ENCODE measurements at regions not wholly inside any gene's neighbourhood (a gene's known extent, or its start where the extent isn't known, plus 50 kb on each side); places are given as distances from the start of the nearest gene placed in this dataset.
"Not testable (repeated sequence)": the region's sequence is repeated elsewhere in the genome, so short reads cannot be mapped to it uniquely, and the experiment has no call there.

- DNase-seq (no peak), ATAC-seq (no peak)
- POLR2A ChIA-PET, result no interaction called here
- Mint-ChIP-seq H3K27me3 (ENCODE audit: low read depth) (peaks cover 4% of the 10 kb centered on the region), H3K36me3 (ENCODE audit: low read depth) (no peaks in the 10 kb centered on the region), H3K4me1 (ENCODE audit: low read depth) (no peaks in the 10 kb centered on the region), H3K9me3 (ENCODE audit: insufficient read depth) (no peaks in the 10 kb centered on the region), H3K27ac (no peak overlapping the region), H3K4me3 (no peak overlapping the region)
- CTCF ChIA-PET, result no interaction called here
These were observed 276.3 kb downstream of the TSN start for GRCh38 chr2:122031544-122032263.

GRCh38 chr2:122032264-122032645 is 276.8 kb downstream of the TSN start:
- POLR2A ChIA-PET, result no interaction called here
- DNase-seq (no peak), ATAC-seq (no peak)
- no peak overlapping the region for H3K27ac Mint-ChIP-seq
- peaks cover 4% of the 10 kb centered on the region for H3K27me3 Mint-ChIP-seq (ENCODE audit: low read depth)
- no peaks in the 10 kb centered on the region for H3K4me1 Mint-ChIP-seq (ENCODE audit: low read depth)
- H3K36me3 Mint-ChIP-seq (ENCODE audit: low read depth), result no peaks in the 10 kb centered on the region
- CTCF ChIA-PET, result no interaction called here
- H3K9me3 Mint-ChIP-seq (ENCODE audit: insufficient read depth), result no peaks in the 10 kb centered on the region
- no peak overlapping the region for H3K4me3 Mint-ChIP-seq

DNA sequence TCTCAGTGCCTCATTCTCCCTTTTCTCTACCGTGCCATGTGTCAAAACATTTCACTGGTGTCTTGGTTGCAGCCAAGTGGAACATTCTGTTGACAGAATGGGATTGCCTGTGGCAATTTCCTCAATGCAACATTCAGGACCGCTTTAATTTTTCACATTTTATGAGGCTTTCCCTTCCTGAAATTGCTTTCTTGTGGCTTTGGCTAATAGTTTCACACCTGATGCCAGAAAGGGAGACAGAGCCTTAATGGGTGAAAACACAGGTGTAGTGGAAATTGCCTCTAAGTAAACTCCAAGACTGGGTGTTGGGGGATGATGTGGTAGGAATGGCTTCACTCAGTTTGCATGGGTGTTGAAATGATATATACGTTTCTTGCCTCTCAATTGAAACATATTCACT is 278.3 kb downstream of the TSN start:
- Mint-ChIP-seq H3K9me3 (ENCODE audit: insufficient read depth) (no peaks in the 10 kb centered on the region), H3K27ac (no peak overlapping the region), H3K27me3 (ENCODE audit: low read depth) (peaks cover 4% of the 10 kb centered on the region), H3K36me3 (ENCODE audit: low read depth) (no peaks in the 10 kb centered on the region), H3K4me3 (no peak overlapping the region), H3K4me1 (ENCODE audit: low read depth) (no peaks in the 10 kb centered on the region)
- no peak for DNase-seq
- ChIA-PET POLR2A (no interaction called here), CTCF (no interaction called here)
- ATAC-seq, result no peak

GRCh38 chr2:122034344-122034743 is 278.9 kb downstream of the TSN start:
- POLR2A ChIA-PET, result no interaction called here
- H3K4me1 Mint-ChIP-seq (ENCODE audit: low read depth), result no peaks in the 10 kb centered on the region

GRCh38 chr2:122034777-122035176 is 279.3 kb downstream of the TSN start:
- Mint-ChIP-seq H3K9me3 (ENCODE audit: insufficient read depth) (no peaks in the 10 kb centered on the region), H3K36me3 (ENCODE audit: low read depth) (no peaks in the 10 kb centered on the region), H3K4me3 (no peak overlapping the region), H3K27ac (no peak overlapping the region), H3K27me3 (ENCODE audit: low read depth) (peaks cover 4% of the 10 kb centered on the region), H3K4me1 (ENCODE audit: low read depth) (no peaks in the 10 kb centered on the region)
- no peak for ATAC-seq
- CTCF ChIA-PET, result no interaction called here
- POLR2A ChIA-PET, result no interaction called here
- DNase-seq, result no peak

More at GRCh38 chr2:122034344-122034743, 278.9 kb downstream of the TSN start:
- no peak overlapping the region for H3K27ac Mint-ChIP-seq
- ATAC-seq (no peak), DNase-seq (no peak)
- CTCF ChIA-PET, result no interaction called here
- H3K4me3 Mint-ChIP-seq, result no peak overlapping the region
- no peaks in the 10 kb centered on the region for H3K36me3 Mint-ChIP-seq (ENCODE audit: low read depth)
- H3K9me3 Mint-ChIP-seq (ENCODE audit: insufficient read depth), result no peaks in the 10 kb centered on the region
- H3K27me3 Mint-ChIP-seq (ENCODE audit: low read depth), result peaks cover 4% of the 10 kb centered on the region

DNA sequence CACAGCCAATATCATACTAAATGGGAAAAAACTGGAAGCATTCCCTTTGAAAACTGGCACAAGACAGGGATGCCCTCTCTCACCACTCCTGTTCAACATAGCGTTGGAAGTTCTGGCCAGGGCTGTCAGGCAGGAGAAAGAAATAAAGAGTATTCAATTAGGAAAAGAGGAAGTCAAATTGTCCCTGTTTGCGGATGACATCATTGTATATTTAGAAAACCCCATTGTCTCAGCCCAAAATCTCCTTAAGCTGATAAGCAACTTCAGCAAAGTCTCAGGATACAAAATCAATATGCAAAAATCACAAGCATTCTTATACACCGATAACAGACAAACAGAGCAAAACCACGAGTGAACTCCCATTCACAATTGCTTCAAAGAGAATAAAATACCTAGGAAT is 283.4 kb downstream of the TSN start:
- H3K27ac Mint-ChIP-seq; ATAC-seq; DNase-seq; CTCF ChIA-PET; H3K27me3 Mint-ChIP-seq (ENCODE audit: low read depth); H3K9me3 Mint-ChIP-seq (ENCODE audit: insufficient read depth); H3K36me3 Mint-ChIP-seq (ENCODE audit: low read depth); H3K4me3 Mint-ChIP-seq; POLR2A ChIA-PET; H3K4me1 Mint-ChIP-seq (ENCODE audit: low read depth): not testable (repeated sequence)

- POLR2A ChIA-PET, result no interaction called here
- no peaks in the 10 kb centered on the region for H3K9me3 Mint-ChIP-seq (ENCODE audit: insufficient read depth)
- DNase-seq (no peak), ATAC-seq (no peak)
- no peak overlapping the region for H3K27ac Mint-ChIP-seq
- no peaks in the 10 kb centered on the region for H3K27me3 Mint-ChIP-seq (ENCODE audit: low read depth)
- no peaks in the 10 kb centered on the region for H3K4me1 Mint-ChIP-seq (ENCODE audit: low read depth)
- H3K4me3 Mint-ChIP-seq, result no peak overlapping the region
- CTCF ChIA-PET, result no interaction called here
- H3K36me3 Mint-ChIP-seq (ENCODE audit: low read depth), result no peaks in the 10 kb centered on the region
These were observed 286.0 kb downstream of the TSN start for GRCh38 chr2:122041455-122041854.

DNA sequence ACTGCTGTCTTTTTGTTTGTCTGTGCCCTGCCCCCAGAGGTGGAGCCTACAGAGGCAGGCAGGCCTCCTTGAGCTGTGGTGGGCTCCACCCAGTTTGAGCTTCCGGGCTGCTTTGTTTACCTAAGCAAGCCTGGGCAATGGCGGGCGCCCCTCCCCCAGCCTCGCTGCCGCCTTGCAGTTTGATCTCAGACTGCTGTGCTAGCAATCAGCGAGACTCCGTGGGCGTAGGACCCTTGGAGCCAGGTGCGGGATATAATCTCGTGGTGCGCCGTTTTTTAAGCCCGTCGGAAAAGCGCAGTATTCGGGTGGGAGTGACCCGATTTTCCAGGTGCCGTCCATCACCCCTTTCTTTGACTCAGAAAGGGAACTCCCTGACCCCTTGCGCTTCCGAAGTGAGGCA is 296.2 kb downstream of the TSN start:
- ATAC-seq; H3K4me3 Mint-ChIP-seq; H3K36me3 Mint-ChIP-seq (ENCODE audit: low read depth); H3K4me1 Mint-ChIP-seq (ENCODE audit: low read depth); CTCF ChIA-PET; DNase-seq; H3K27me3 Mint-ChIP-seq (ENCODE audit: low read depth); H3K9me3 Mint-ChIP-seq (ENCODE audit: insufficient read depth); POLR2A ChIA-PET; H3K27ac Mint-ChIP-seq: not testable (repeated sequence)

DNA sequence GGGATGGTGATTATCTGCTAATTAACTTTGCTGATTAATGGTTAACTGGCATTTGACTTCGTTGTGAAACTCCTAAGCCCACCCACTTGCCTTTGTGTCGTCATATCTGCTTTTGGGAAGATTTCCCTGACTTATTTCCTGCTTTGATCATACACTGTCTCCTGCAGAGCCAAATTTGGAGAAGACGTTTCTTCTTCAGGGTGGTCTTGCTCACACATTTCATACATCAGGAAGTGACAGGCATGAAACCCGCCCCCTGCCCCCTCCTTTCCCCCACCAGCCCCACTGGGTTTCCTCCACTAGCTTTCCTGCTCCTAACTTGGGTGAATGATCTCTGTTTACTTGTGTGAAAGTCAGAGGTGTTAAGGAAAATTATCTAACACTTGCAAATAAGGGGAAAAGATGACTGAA is 300.1 kb downstream of the TSN start:
- H3K4me1 Mint-ChIP-seq (ENCODE audit: low read depth), result no peaks in the 10 kb centered on the region
- H3K27me3 Mint-ChIP-seq (ENCODE audit: low read depth), result no peaks in the 10 kb centered on the region
- DNase-seq (no peak), ATAC-seq (no peak)
- no peak overlapping the region for H3K4me3 Mint-ChIP-seq
- no peaks in the 10 kb centered on the region for H3K9me3 Mint-ChIP-seq (ENCODE audit: insufficient read depth)
- ChIA-PET CTCF (no interaction called here), POLR2A (no interaction called here)
- H3K27ac Mint-ChIP-seq, result no peak overlapping the region
- H3K36me3 Mint-ChIP-seq (ENCODE audit: low read depth), result no peaks in the 10 kb centered on the region

DNA sequence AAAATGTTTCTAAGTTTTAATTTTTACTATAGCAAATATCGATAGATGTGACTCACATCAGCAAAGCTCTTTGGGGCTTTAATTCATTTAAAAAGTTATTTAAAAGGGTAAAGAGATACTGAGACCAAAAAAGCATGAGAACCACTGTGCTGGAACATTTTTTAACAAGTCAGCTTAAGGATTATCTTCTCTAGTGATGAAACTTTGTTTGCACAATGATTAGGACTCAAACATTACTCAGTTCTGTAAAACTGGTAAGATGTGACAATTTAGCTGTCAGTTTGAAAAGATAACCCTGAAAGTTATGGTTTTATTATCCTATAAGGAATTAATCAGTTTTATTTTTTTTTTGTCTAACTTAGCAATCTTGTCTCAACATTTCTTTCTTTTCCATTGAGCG is 301.4 kb downstream of the TSN start:
- ATAC-seq, result no peak
- CTCF ChIA-PET, result interaction anchor here (1.2 kb wide), 1 partner anchor 10 kb away, joined by 3 read pairs; no protein-coding TSS in a partner anchor
- Mint-ChIP-seq H3K4me1 (ENCODE audit: low read depth) (no peaks in the 10 kb centered on the region), H3K27ac (no peak overlapping the region), H3K9me3 (ENCODE audit: insufficient read depth) (no peaks in the 10 kb centered on the region), H3K4me3 (no peak overlapping the region), H3K36me3 (ENCODE audit: low read depth) (no peaks in the 10 kb centered on the region), H3K27me3 (ENCODE audit: low read depth) (no peaks in the 10 kb centered on the region)
- DNase-seq, result no peak
- POLR2A ChIA-PET, result no interaction called here

- Mint-ChIP-seq H3K4me3 (no peak overlapping the region), H3K27ac (no peak overlapping the region), H3K9me3 (ENCODE audit: insufficient read depth) (no peaks in the 10 kb centered on the region), H3K4me1 (ENCODE audit: low read depth) (no peaks in the 10 kb centered on the region), H3K36me3 (ENCODE audit: low read depth) (no peaks in the 10 kb centered on the region), H3K27me3 (ENCODE audit: low read depth) (no peaks in the 10 kb centered on the region)
- no peak for ATAC-seq
- POLR2A ChIA-PET, result no interaction called here
- DNase-seq, result no peak
- CTCF ChIA-PET, result no interaction called here
These were observed 305.8 kb downstream of the TSN start for GRCh38 chr2:122061206-122061605.

- ChIA-PET CTCF (no interaction called here), POLR2A (no interaction called here)
- no peaks in the 10 kb centered on the region for H3K9me3 Mint-ChIP-seq (ENCODE audit: insufficient read depth)
- no peak overlapping the region for H3K27ac Mint-ChIP-seq
- no peak overlapping the region for H3K4me3 Mint-ChIP-seq
- no peaks in the 10 kb centered on the region for H3K36me3 Mint-ChIP-seq (ENCODE audit: low read depth)
- H3K4me1 Mint-ChIP-seq (ENCODE audit: low read depth), result no peaks in the 10 kb centered on the region
- ATAC-seq (no peak), DNase-seq (no peak)
- no peaks in the 10 kb centered on the region for H3K27me3 Mint-ChIP-seq (ENCODE audit: low read depth)
These were observed 306.4 kb downstream of the TSN start for GRCh38 chr2:122061831-122062230.

GRCh38 chr2:122062506-122062905 is 307.1 kb downstream of the TSN start:
- H3K4me3 Mint-ChIP-seq, result no peak overlapping the region
- H3K4me1 Mint-ChIP-seq (ENCODE audit: low read depth), result no peaks in the 10 kb centered on the region
- no peak for DNase-seq
- CTCF ChIA-PET, result no interaction called here
- ATAC-seq, result no peak
- no peaks in the 10 kb centered on the region for H3K9me3 Mint-ChIP-seq (ENCODE audit: insufficient read depth)
- no peaks in the 10 kb centered on the region for H3K36me3 Mint-ChIP-seq (ENCODE audit: low read depth)
- no peak overlapping the region for H3K27ac Mint-ChIP-seq
- no peaks in the 10 kb centered on the region for H3K27me3 Mint-ChIP-seq (ENCODE audit: low read depth)
- POLR2A ChIA-PET, result no interaction called here

Measured in activated CD8-positive, alpha-beta T cell treated with anti-CD3 and anti-CD28 coated beads, Interleukin-2, amount 10 ng/mL, durations not matched to agents 7 days and 5 days (primary cell).